ENCODE measurements at regions not wholly inside any gene's neighbourhood (a gene's known extent, or its start where the extent isn't known, plus 50 kb on each side); places are given as distances from the start of the nearest gene placed in this dataset.
"Not testable (repeated sequence)": the region's sequence is repeated elsewhere in the genome, so short reads cannot be mapped to it uniquely, and the experiment has no call there.

GRCh38 chr11:69220561-69221051 is 64.9 kb downstream of the SMIM38 start:
- DNase-seq: no peak

- DNase-seq: no peak
Measured at GRCh38 chr11:69221086-69221485, 65.4 kb downstream of the SMIM38 start.

- not testable (repeated sequence) for DNase-seq
Measured at GRCh38 chr11:69221636-69222035, 65.9 kb downstream of the SMIM38 start.

- DNase-seq: no peak
Measured at GRCh38 chr11:69227271-69227670, 66.7 kb upstream of the MYEOV start.

- DNase-seq: no peak
Measured at GRCh38 chr11:69229511-69229910, 64.4 kb upstream of the MYEOV start.

GRCh38 chr11:69230856-69231425 is 63.0 kb upstream of the MYEOV start:
- no peak for DNase-seq

GRCh38 chr11:69231466-69232018 is 62.4 kb upstream of the MYEOV start:
- no peak for DNase-seq

GRCh38 chr11:69232821-69233743 is 60.9 kb upstream of the MYEOV start:
- DNase-seq: no peak

- no peak for DNase-seq
Measured at GRCh38 chr11:69233744-69234570, 60.0 kb upstream of the MYEOV start.

- no peak for DNase-seq
Measured at GRCh38 chr11:69234740-69235710, 58.9 kb upstream of the MYEOV start.

GRCh38 chr11:69238573-69239351 is 55.2 kb upstream of the MYEOV start:
- peak; percentile 33 for DNase-seq

- DNase-seq: no peak
Measured at GRCh38 chr11:69239641-69240040, 54.3 kb upstream of the MYEOV start.

GRCh38 chr11:69240332-69241074 is 53.5 kb upstream of the MYEOV start:
- no peak for DNase-seq

- DNase-seq: no peak
Measured at GRCh38 chr11:69241075-69241740, 52.7 kb upstream of the MYEOV start.

- DNase-seq: no peak
Measured at GRCh38 chr11:69241844-69242243, 52.1 kb upstream of the MYEOV start.

- DNase-seq: no peak
Measured at GRCh38 chr11:69242266-69242920, 51.6 kb upstream of the MYEOV start.

- no peak for DNase-seq
Measured at GRCh38 chr11:69243496-69244200, 50.3 kb upstream of the MYEOV start.

Data from stimulated activated CD4-positive, alpha-beta T cell treated with anti-CD3 and anti-CD28 coated beads, Interleukin-1b, Interleukin-23, amount 100 ng/mL, for 48 hours (primary cell).